ENCODE measurements at regions not wholly inside any gene's neighbourhood (a gene's known extent, or its start where the extent isn't known, plus 50 kb on each side); places are given as distances from the start of the nearest gene placed in this dataset.

DNA sequence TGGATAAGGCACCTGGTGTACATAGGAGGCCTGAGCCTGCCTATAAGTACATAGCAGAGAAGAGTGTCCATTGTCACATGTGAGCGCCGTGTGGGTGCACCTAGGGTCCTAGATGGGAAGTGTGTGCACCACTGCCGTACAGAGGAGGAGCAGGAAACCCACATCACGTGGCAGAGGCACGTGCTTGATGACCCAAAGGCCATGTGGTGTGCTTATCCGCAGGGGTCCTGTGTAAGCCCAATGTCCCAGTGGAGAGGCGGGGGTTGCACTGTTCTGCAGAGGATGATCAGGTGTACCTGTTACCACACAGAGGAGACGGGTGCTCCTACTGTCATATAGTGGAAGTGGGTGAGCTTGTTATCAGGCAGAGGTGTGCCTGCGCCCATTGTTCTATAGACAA is 354.1 kb upstream of the IRX2 start:
- TF ChIP-seq POLR2A (IDR thresholded peaks at IDR 0.05) (no peak), CTCF (IDR thresholded peaks at IDR 0.05 in 4 of 5, conservative IDR thresholded peaks at IDR 0.05 in 1 of 5) (no peak)
